ENCODE measurements at regions not wholly inside any gene's neighbourhood (a gene's known extent, or its start where the extent isn't known, plus 50 kb on each side); places are given as distances from the start of the nearest gene placed in this dataset.
"Not testable (repeated sequence)": the region's sequence is repeated elsewhere in the genome, so short reads cannot be mapped to it uniquely, and the experiment has no call there.

DNA sequence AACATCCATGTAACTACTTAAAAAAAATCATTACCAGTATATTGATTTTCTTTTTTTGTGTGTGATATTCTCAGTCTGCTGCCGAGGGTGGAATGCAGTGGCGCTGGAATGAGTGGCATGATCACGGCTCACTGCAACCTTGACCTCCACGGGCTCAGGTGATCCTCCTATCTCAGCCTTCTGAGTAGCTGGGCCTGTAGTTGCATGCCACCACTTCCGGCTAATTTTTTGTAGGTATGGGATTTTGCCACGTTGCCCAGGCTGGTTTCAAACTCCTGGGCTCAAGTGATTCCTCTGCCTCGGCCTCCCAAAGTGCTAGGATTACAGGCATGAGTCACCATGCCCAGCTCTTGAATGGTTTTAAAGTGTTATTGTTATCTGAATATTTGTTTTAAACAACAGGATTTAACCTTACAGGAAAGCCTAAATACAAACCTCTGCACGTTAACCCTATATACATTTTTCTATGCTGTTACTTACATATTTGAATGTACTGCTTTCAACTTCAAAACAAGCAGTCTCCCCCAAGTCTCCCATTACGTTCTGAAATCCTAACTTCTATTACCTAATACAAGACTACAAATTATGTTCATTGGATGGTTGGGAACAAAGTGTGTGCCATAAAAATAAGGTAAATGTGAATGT lies 61.7 kb downstream of the KPNA2 start:
- no peak for DNase-seq (ENCODE audit: low spot score)

GRCh38 chr17:68099341-68099753 lies 63.8 kb downstream of the KPNA2 start:
- DNase-seq (ENCODE audit: low spot score): not testable (repeated sequence)

- DNase-seq (ENCODE audit: low spot score): no peak
Measured at GRCh38 chr17:68100000-68100641, 64.6 kb downstream of the KPNA2 start.

DNA sequence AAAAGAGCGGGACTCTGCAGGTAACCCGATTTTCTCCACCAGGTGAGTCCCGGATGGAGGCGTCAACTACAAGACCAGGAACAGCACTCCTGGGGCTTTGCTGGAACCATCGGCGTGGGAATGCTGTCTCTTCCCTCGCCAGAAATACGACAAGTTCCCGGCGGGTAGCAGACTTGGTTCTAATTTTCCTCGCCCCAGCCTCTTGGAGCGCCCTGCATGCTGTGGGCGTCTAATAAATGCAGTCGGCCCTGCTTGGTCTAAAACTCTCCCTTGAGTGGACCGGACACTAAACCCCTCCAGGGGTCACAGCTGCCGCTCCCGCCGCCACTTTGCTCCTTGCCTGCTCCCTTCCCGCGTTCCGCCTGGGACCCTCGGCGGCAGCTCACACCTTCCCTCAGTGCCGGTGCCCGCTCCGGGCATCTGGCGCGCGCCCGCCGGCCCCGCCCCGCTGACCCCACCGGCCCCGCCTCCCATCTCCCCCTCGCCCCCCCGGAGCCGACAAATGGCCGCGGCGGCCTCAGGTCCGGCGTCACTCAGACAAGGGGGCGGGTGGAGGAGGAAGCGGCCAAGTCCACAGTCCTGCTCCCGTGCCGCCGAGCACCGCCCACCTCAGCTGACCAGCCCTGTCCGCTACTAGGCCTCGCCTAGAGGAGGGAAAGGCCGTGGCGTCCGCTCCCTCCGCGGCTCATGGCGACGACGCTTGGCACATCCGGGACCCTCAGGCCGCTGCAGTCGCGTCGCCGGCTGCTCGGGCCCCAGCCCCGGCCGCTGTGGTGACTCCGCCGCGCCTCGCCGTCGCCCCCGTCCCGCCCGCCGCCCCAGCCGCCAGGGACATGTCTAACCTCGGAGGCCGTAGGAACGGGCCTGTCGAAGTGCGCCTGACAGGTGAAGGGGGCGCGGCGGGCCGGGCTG lies 65.8 kb downstream of the KPNA2 start:
- peak; percentile 91 for DNase-seq (ENCODE audit: low spot score)

GRCh38 chr17:68101987-68102314 lies 66.4 kb downstream of the KPNA2 start:
- no peak for DNase-seq (ENCODE audit: low spot score)

- no peak for DNase-seq (ENCODE audit: low spot score)
Measured at GRCh38 chr17:68102318-68102758, 66.8 kb downstream of the KPNA2 start.

GRCh38 chr17:68103148-68103547 lies 67.6 kb downstream of the KPNA2 start:
- DNase-seq (ENCODE audit: low spot score): no peak

DNA sequence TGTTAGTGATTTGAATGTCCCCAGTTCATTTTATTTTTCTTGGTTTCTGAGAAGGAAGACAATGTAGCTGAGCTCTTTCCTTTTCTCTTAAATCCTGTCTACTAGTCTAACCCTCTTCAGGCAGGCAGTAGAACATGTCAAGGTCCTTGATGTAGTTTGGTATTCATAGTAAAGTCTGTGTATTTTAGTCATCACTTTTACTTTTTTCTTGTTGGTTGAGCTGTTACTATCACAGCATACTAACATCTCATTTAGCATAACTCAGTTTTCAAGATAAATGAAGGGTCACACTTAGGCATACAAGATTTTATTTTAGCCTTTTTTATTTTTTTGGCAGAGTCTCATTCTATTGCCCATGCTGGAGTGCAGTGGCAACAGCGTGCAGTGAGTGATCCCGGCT lies 70.5 kb downstream of the KPNA2 start:
- DNase-seq (ENCODE audit: low spot score): no peak

DNA sequence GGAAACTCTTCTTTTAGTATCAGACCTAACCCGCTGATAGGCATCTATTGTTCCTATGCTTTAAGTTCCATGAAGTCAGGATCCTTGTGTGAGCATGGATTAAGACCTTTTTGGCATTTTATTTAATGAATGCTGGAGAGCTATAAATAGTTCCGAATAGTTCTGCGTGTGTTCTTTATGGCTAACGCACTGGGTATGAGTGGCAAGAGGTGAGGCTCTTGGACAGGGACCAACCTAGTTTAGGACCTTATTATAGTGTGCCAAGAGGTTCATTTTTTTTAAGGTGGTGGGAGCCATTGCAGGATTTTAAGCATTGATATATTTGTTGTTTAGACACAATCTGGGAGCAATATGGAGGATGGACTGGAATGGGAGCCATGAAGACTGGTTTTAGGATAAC lies 71.8 kb downstream of the KPNA2 start:
- no peak for DNase-seq (ENCODE audit: low spot score)

GRCh38 chr17:68108313-68109000 lies 72.9 kb downstream of the KPNA2 start:
- DNase-seq (ENCODE audit: low spot score): no peak

DNA sequence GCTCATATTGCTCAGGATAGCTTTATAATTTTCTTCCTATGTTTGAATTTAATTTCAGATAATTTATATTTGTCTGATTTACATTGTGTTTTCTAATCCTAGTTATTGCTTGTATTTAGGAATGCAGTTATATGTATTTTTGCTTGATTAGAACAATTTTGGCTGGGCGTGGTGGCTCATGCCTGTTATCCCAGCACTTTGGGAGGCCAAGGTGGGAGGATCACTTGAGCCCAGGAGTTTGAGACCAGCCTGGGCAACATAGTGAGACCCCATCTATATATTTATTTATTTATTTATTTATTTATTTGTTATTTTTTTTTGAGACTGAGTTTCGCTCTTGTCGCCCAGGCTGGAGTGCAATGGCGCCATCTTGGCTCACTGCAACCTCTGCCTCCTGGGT lies 73.9 kb downstream of the KPNA2 start:
- not testable (repeated sequence) for DNase-seq (ENCODE audit: low spot score)

DNA sequence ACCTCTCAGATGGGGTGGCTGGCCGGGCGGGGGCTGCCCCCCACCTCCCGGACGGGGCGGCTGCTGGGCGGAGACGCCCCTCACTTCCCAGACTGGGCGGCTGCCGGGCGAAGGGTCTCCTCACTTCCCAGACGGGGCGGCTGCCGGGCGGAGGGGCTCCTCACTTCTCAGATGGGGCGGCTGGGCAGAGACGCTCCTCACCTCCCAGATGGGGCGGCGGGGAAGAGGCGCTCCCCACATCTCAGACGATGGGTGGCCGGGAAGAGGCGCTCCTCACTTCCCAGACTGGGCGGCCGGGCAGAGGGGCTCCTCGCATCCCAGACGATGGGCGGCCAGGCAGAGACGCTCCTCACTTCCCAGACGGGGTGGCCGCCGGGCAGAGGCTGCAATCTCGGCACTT lies 80.7 kb downstream of the KPNA2 start:
- not testable (repeated sequence) for DNase-seq (ENCODE audit: low spot score)

- no peak for DNase-seq (ENCODE audit: low spot score)
Measured at GRCh38 chr17:68122587-68122986, 87.1 kb downstream of the KPNA2 start.

DNA sequence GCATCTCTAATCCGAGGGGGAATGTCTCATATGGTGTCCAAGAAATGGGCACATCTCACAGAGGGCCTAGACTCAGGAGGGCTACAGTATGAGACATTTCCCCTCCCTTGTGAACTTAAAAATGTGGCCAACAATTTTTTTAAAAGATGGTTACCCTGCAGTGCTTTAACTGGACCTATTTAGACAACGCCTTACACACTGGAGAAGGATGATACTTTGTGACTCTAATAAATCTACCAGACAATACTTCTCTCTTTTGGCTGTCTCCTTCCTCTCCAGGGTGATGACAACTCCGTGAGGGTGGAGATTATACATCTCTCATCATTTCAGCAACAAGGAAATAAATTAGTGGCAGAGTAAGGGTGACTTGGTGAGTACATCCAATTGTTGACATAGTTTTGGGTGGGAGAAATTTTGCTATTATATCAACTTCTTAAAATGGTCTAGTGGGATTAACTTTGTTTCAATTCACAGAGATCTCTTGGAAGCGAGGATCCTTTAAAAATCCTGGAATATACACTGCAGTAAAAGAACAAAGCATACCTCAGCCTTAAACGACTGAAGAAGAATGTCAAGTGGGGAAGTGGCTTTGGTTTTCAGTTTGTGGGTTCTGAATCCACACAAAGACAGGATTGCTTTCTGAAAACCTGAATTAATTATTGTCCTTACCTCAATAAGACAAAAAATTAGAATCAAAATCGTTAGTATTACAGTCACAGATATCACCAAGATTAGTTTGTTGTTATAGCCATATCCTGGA lies 89.8 kb downstream of the KPNA2 start:
- no peak for DNase-seq (ENCODE audit: low spot score)

DNA sequence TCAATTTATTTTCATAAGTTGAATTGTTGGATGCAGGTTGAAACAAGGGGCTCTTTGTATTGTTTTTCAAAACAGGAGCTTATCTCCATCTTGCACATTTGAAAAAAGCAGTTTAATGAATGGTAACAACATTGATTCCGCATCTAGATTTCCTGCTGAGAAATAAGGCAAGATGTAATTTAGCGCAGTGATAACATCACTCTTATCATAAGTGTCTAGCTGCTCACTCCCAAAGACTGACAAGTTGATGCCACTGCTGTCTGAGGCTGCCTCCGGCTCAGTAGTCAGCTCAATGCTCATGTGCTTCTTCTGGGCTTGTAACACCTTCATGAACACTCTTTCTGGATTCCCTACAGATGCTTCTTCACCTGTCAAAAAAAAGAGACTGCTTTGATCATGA lies 92.4 kb downstream of the KPNA2 start:
- DNase-seq (ENCODE audit: low spot score): no peak

GRCh38 chr17:68131456-68131855 lies 95.9 kb downstream of the KPNA2 start:
- no peak for DNase-seq (ENCODE audit: low spot score)

DNA sequence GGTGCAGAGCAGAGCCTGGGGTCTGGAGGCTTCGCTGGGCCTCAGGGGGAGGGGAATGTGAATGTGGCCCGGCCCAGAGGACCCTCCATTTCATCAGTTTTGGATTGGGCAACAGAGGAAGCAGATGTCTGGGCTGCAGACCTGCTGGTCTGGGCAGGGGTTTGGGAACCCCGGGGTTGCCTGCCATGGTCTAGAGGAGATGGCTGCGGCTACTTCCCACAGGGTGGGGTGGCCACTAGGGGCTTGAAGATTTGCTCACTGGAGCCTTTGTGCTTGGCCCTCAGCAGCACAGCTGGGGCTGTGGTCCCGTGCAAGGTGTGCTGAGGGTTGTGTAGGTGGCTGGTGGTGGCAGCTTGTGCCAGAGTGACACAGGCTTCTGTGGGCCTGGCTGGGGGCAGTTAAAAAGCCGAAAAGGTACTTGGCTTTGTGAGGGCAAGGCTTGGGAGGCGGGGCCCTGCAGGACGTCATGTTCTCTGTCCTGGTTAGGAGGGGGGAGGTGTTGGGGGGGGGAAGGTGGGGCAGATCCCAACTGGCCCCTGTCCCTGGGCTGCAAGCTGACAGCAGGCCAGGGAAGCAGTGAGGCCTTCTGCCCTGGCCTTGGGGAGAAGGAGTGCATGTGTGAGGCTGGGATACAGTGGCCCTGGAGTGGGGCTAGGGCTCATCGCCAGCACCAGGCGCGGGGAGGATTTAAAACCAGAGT lies 98.0 kb downstream of the KPNA2 start:
- no peak for DNase-seq (ENCODE audit: low spot score)

- DNase-seq (ENCODE audit: low spot score): no peak
Measured at GRCh38 chr17:68134046-68134637, 98.6 kb downstream of the KPNA2 start.

GRCh38 chr17:68134731-68135130 lies 99.2 kb downstream of the KPNA2 start:
- no peak for DNase-seq (ENCODE audit: low spot score)

DNA sequence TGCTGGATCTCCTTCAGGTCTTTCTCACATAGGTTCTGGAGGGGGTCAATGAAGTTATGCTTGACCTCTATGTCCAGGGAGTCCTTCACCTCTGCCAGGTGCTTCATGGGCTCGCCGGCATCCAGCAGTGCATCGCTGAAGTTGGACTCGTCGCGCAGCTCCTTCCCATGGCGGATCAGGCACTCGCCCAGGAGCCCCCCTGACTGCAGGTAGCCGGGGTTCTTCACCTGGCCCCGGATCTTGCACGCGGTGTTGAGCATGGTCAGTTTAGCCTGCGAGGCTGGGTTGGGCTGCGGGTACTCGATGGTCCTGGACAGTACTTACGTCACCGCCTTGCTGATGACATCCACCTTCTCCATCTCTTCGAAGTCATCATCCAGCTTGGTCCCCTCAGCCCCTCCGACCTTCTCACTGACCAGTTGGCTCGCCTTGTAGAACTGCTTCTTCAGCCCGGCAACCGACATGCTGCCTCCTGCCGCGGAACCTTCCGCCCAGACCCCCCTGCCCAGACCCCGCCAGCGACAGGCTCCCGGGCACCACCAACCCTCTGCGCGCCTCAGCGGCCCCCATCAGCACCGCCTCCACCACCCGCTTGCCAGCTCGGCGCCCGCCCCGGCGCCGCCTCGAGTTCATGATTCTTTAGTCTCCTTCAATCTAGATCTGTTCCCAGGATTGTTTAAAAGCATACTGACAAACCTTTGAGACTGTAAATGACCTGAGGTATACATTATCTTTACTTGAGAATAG lies 99.8 kb downstream of the KPNA2 start:
- DNase-seq (ENCODE audit: low spot score): no peak

All from GM03348 (cell line).